Mesenchymal stem cell (in vitro differentiated cells and primary cell): ENCODE measurements at regions not wholly inside any gene's neighbourhood (a gene's known extent, or its start where the extent isn't known, plus 50 kb on each side); places are given as distances from the start of the nearest gene placed in this dataset.

Experiments
- DNase-seq: peaks from one replicate; pipeline ENCODE4 v3.0.0-alpha.2; 2013
- H2AFZ ChIP-seq: one replicate; pipeline ENCODE4 v1.6.1; 2013; ENCODE audit warnings: low read depth, mild to moderate bottlenecking, control low read depth, inconsistent platforms, low read length, moderate library complexity
- H2AK5ac ChIP-seq: 2 replicates; pipeline ENCODE4 v1.6.1; 2013; ENCODE audit warnings: low read length, moderate library complexity, mild to moderate bottlenecking, inconsistent platforms; ENCODE audit not compliant: severe bottlenecking
- H2BK120ac ChIP-seq: one replicate; pipeline ENCODE4 v1.6.1; 2013; ENCODE audit warnings: low read depth, mild to moderate bottlenecking, inconsistent platforms, low read length, moderate library complexity
- H2BK12ac ChIP-seq, 2 experiments: one replicate each; pipeline ENCODE4 v1.6.1; 2013; ENCODE audit warnings: inconsistent platforms in 2 of 2, low read length in 2 of 2, mild to moderate bottlenecking in 2 of 2, moderate library complexity in 2 of 2, control low read depth in 1 of 2
- H2BK15ac ChIP-seq: one replicate; pipeline ENCODE4 v1.6.1; 2013; ENCODE audit warnings: mild to moderate bottlenecking, low read depth, inconsistent platforms; ENCODE audit not compliant: poor library complexity, severe bottlenecking
- H2BK5ac ChIP-seq: 2 replicates; pipeline ENCODE4 v1.6.1; 2013; ENCODE audit warnings: low read depth, mild to moderate bottlenecking, low read length, control low read depth, inconsistent platforms; ENCODE audit not compliant: poor library complexity, severe bottlenecking
- H3K14ac ChIP-seq, 2 experiments: one replicate each; pipeline ENCODE4 v1.6.1; 2013; ENCODE audit warnings: inconsistent platforms in 2 of 2, low read length in 2 of 2, control low read depth in 1 of 2, mild to moderate bottlenecking in 1 of 2, moderate library complexity in 1 of 2
- H3K18ac ChIP-seq, 2 experiments: one replicate each; pipeline ENCODE4 v1.6.1; 2013; ENCODE audit warnings: inconsistent platforms in 2 of 2, low read length in 2 of 2, control low read depth in 1 of 2, low read depth in 1 of 2, mild to moderate bottlenecking in 1 of 2
- H3K23ac ChIP-seq, 2 experiments: one replicate each; pipeline ENCODE4 v1.6.1; 2013; ENCODE audit warnings: inconsistent platforms in 2 of 2, low read length in 2 of 2, mild to moderate bottlenecking in 2 of 2, moderate library complexity in 2 of 2, control low read depth in 1 of 2
- H3K27ac ChIP-seq: 2 replicates; pipeline ENCODE4 v1.5.1; 2013; ENCODE audit warnings: mild to moderate bottlenecking, moderate library complexity, low read length, control low read depth, inconsistent platforms; ENCODE audit not compliant: poor library complexity, severe bottlenecking
- H3K27me3 ChIP-seq, 2 experiments: 2 replicates each; pipeline versions ENCODE4 v1.6.1 to v1.7.0; 2013; ENCODE audit warnings: low read length in 2 of 2, mild to moderate bottlenecking in 2 of 2, moderate library complexity in 2 of 2, control low read depth in 1 of 2, inconsistent platforms in 1 of 2; ENCODE audit not compliant: control insufficient read depth in 1 of 2, insufficient read depth in 1 of 2
- H3K36me3 ChIP-seq, 2 experiments: 2 replicates each; pipeline versions ENCODE4 v1.6.1 to v1.7.0; 2013; ENCODE audit warnings: low read length in 2 of 2, control low read depth in 1 of 2, inconsistent platforms in 1 of 2, low read depth in 1 of 2, mild to moderate bottlenecking in 1 of 2; ENCODE audit not compliant: insufficient read depth in 2 of 2, control insufficient read depth in 1 of 2
- H3K4ac ChIP-seq, 2 experiments: one replicate each; pipeline ENCODE4 v1.6.1; 2013; ENCODE audit warnings: inconsistent platforms in 2 of 2, low read length in 2 of 2, mild to moderate bottlenecking in 2 of 2, moderate library complexity in 2 of 2, control low read depth in 1 of 2, low read depth in 1 of 2
- H3K4me1 ChIP-seq: 2 replicates; pipeline ENCODE4 v1.6.1; 2013; ENCODE audit warnings: low read depth, low read length, control low read depth; ENCODE audit not compliant: control insufficient read depth, insufficient read depth
- H3K4me2 ChIP-seq: 2 replicates; pipeline ENCODE4 v1.6.1; 2013; ENCODE audit warnings: low read length, mild to moderate bottlenecking, inconsistent platforms; ENCODE audit not compliant: poor library complexity, severe bottlenecking
- H3K4me3 ChIP-seq, 2 experiments: 2 replicates each; pipeline versions ENCODE4 v1.5.1 to v1.7.0; 2013; ENCODE audit warnings: low read length in 2 of 2, mild to moderate bottlenecking in 2 of 2, control low read depth in 1 of 2, low read depth in 1 of 2; ENCODE audit not compliant: insufficient read depth in 1 of 2
- H3K79me1 ChIP-seq: replicated peaks from 2 replicates; pipeline ENCODE4 v1.6.1; 2013; ENCODE audit warnings: mild to moderate bottlenecking, control low read depth, low read length, inconsistent platforms; ENCODE audit not compliant: poor library complexity, severe bottlenecking
- H3K9ac ChIP-seq: 2 replicates; pipeline ENCODE4 v1.7.0; 2013; ENCODE audit warnings: mild to moderate bottlenecking, low read length, moderate library complexity
- H3K9me3 ChIP-seq: 2 replicates; pipeline ENCODE4 v1.7.0; 2013; ENCODE audit warnings: mild to moderate bottlenecking, low read length; ENCODE audit not compliant: control insufficient read depth
- H4K8ac ChIP-seq: one replicate; pipeline ENCODE4 v1.6.1; 2013; ENCODE audit warnings: inconsistent platforms, mild to moderate bottlenecking, low read length, moderate library complexity
- H4K91ac ChIP-seq: one replicate; pipeline ENCODE4 v1.6.1; 2013; ENCODE audit warnings: mild to moderate bottlenecking, low read length, inconsistent platforms
- WGBS: methylation state at CpG from one replicate; pipeline ENCODE4 v1.1.7; 2013; ENCODE audit warnings: mixed read lengths; 5-methylcytosine and 5-hydroxymethylcytosine counted together

GRCh38 chr20:39717936-39718335 is 755.8 kb downstream of the DHX35 start:
- H2BK120ac ChIP-seq: no peak overlapping the region
- no peak for DNase-seq
- H3K27me3 ChIP-seq: no peaks in the 10 kb centered on the region
- H3K18ac ChIP-seq: no peak overlapping the region
- H2AK5ac ChIP-seq: no peak overlapping the region
- H3K4me3 ChIP-seq: no peak overlapping the region
- H3K4me2 ChIP-seq: no peak overlapping the region
- no peak overlapping the region for H3K4ac ChIP-seq
- no peak overlapping the region for H3K23ac ChIP-seq
- no peak overlapping the region for H2AFZ ChIP-seq
- no peak overlapping the region for H2BK15ac ChIP-seq
- no peak overlapping the region for H4K91ac ChIP-seq
- no peak overlapping the region for H3K14ac ChIP-seq
- no peak overlapping the region for H4K8ac ChIP-seq
- no peak overlapping the region for H3K9ac ChIP-seq
- H2BK12ac ChIP-seq: no peak overlapping the region
- H3K36me3 ChIP-seq: no peaks in the 10 kb centered on the region
- H3K27ac ChIP-seq: no peak overlapping the region
- no peak overlapping the region for H2BK5ac ChIP-seq
- H3K79me1 ChIP-seq: no peaks in the 10 kb centered on the region
- no peaks in the 10 kb centered on the region for H3K4me1 ChIP-seq
- H3K9me3 ChIP-seq: no peaks in the 10 kb centered on the region
- 41% methylated on average over 5 of the region's 5 CpGs for WGBS

DNA sequence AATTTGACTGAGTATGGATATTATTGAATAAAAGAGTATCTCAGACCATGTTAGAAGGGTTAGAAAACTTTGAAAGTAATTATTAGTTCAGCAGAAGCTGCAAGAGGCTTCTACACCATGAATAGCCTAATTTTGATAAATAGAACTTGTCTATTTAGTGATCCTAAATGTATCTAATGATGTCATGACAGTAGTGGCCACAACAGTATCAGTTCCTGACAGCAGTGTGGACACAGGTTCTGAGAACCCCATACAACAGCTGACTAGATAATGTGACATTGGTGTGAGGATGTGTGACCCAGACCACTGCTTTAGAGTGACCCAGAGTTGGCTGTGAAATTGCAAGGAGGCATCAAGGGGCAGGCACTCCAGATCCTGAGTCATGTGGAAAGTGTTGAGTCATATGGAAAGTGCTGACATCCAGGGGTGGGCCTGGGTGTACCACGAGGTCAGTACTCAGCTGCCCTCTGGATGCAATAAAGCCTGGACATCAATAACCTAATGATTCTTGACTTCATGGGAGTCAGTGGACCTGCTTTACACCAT is 754.7 kb downstream of the DHX35 start:
- H3K27me3 ChIP-seq: no peaks in the 10 kb centered on the region
- H3K4me1 ChIP-seq: no peaks in the 10 kb centered on the region
- H3K4me3 ChIP-seq: no peak overlapping the region
- no peak overlapping the region for H3K23ac ChIP-seq
- no peak overlapping the region for H4K91ac ChIP-seq
- H3K79me1 ChIP-seq: no peaks in the 10 kb centered on the region
- no peak overlapping the region for H3K4ac ChIP-seq
- no peak overlapping the region for H3K4me2 ChIP-seq
- no peak overlapping the region for H2BK12ac ChIP-seq
- no peak overlapping the region for H3K18ac ChIP-seq
- no peak overlapping the region for H3K14ac ChIP-seq
- no peaks in the 10 kb centered on the region for H3K36me3 ChIP-seq
- no peaks in the 10 kb centered on the region for H3K9me3 ChIP-seq
- no peak overlapping the region for H3K9ac ChIP-seq
- no peak for DNase-seq
- H2BK120ac ChIP-seq: no peak overlapping the region
- no peak overlapping the region for H2AFZ ChIP-seq
- 0% methylated on average over 1 of the region's 1 CpG for WGBS
- no peak overlapping the region for H3K27ac ChIP-seq
- no peak overlapping the region for H4K8ac ChIP-seq
- no peak overlapping the region for H2AK5ac ChIP-seq
- no peak overlapping the region for H2BK5ac ChIP-seq
- no peak overlapping the region for H2BK15ac ChIP-seq

DNA sequence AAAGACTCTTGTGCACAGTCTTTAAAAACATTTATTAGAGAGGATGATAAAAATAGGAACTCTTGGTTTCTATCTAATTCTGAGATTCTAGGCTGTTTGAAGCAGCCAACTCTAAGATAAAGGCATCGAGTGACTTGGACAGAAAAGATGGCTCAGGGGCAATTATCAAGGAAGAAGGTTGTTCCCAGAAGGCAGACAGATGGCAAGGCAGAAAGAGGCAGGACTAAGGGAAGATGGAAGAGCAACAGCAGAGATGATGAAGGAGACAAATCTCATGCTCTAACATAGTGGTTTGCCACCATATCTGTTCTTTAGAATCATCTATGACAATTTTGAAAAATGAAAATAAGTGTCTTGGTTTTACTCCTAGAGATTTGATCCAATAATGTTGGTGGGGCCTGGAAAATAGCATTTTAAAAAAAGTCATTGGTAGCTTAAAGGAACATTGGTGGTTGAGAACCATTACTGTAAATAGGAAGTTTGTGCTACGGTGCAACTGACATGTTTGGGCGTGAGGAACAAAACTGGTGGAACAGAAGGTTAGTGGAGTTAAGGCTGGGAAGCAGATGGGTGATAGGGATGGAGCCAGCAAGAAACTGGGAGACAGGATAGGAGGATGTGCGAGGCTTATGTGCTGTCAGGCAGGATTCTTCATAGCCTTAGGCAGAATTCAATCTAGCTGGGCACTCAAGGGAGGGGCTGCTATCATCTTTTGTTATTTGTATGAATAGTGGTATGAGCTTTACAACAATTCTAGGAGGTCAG is 751.1 kb downstream of the DHX35 start:
- Histone ChIP-seq H3K4me2 (no peak overlapping the region), H4K91ac (no peak overlapping the region), H3K36me3 (no peaks in the 10 kb centered on the region), H2AFZ (no peak overlapping the region), H4K8ac (no peak overlapping the region), H2BK120ac (no peak overlapping the region), H3K18ac (no peak overlapping the region), H3K9me3 (no peaks in the 10 kb centered on the region), H2BK5ac (no peak overlapping the region), H3K79me1 (no peaks in the 10 kb centered on the region), H3K4me1 (no peaks in the 10 kb centered on the region), H3K4ac (no peak overlapping the region), H3K14ac (no peak overlapping the region), H3K4me3 (no peak overlapping the region), H3K9ac (no peak overlapping the region), H3K23ac (no peak overlapping the region), H2AK5ac (no peak overlapping the region), H2BK15ac (no peak overlapping the region), H3K27me3 (no peaks in the 10 kb centered on the region), H3K27ac (no peak overlapping the region), H2BK12ac (no peak overlapping the region)
- 82% methylated on average over 4 of the region's 4 CpGs for WGBS
- DNase-seq: no peak

GRCh38 chr20:39706184-39706663 is 744.1 kb downstream of the DHX35 start:
- H2BK15ac ChIP-seq: no peak overlapping the region
- H2BK5ac ChIP-seq: no peak overlapping the region
- WGBS: 92% methylated on average over 1 of the region's 3 CpGs

More at GRCh38 chr20:39706184-39706663, 744.1 kb downstream of the DHX35 start:
- no peak overlapping the region for H4K91ac ChIP-seq
- no peaks in the 10 kb centered on the region for H3K4me1 ChIP-seq
- no peaks in the 10 kb centered on the region for H3K9me3 ChIP-seq
- no peaks in the 10 kb centered on the region for H3K27me3 ChIP-seq
- no peak overlapping the region for H3K23ac ChIP-seq
- no peak for DNase-seq
- no peak overlapping the region for H3K9ac ChIP-seq
- H2AFZ ChIP-seq: no peak overlapping the region
- H3K14ac ChIP-seq: no peak overlapping the region
- H2BK12ac ChIP-seq: no peak overlapping the region
- no peak overlapping the region for H2BK120ac ChIP-seq
- no peak overlapping the region for H3K4me2 ChIP-seq
- no peaks in the 10 kb centered on the region for H3K79me1 ChIP-seq
- no peak overlapping the region for H3K18ac ChIP-seq
- no peak overlapping the region for H2AK5ac ChIP-seq
- no peak overlapping the region for H3K4me3 ChIP-seq
- no peaks in the 10 kb centered on the region for H3K36me3 ChIP-seq
- no peak overlapping the region for H4K8ac ChIP-seq
- no peak overlapping the region for H3K27ac ChIP-seq
- H3K4ac ChIP-seq: no peak overlapping the region
